ENCODE measurements at regions not wholly inside any gene's neighbourhood (a gene's known extent, or its start where the extent isn't known, plus 50 kb on each side); places are given as distances from the start of the nearest gene placed in this dataset.

GRCh38 chr10:33813871-33814270 is 479.4 kb upstream of the NRP1 start:
- TF ChIP-seq CTCF (IDR thresholded peaks at IDR 0.05) (no peak), POLR2A (IDR thresholded peaks at IDR 0.05) (no peak)
